Lung (tissue), 11 donors: ENCODE measurements at regions not wholly inside any gene's neighbourhood (a gene's known extent, or its start where the extent isn't known, plus 50 kb on each side); places are given as distances from the start of the nearest gene placed in this dataset.

Experiments
- ATAC-seq: fragments of 200-7000 bp; cut with Tn5 transposase; one replicate; pipeline ENCODE4 v1.9.1; 2020; ENCODE audit warnings: moderate number of reproducible peaks; ENCODE audit not compliant: insufficient read depth, low FRiP score
- DNase-seq, 3 donors: peaks; one replicate each; pipeline ENCODE4 v3.0.0-alpha.2; 2013 to 2017
- H3K27ac ChIP-seq, 2 donors: one replicate each; pipeline ENCODE4 v1.5.1; 2013; ENCODE audit warnings: mild to moderate bottlenecking in 2 of 2, moderate library complexity in 2 of 2, control low read depth in 1 of 2, inconsistent platforms in 1 of 2, low read depth in 1 of 2, low read length in 1 of 2
- H3K27me3 ChIP-seq, 3 donors: one replicate each; pipeline ENCODE4 v1.5.1; 2013; ENCODE audit warnings: low read length in 2 of 3; ENCODE audit not compliant: control insufficient read depth in 3 of 3, insufficient read depth in 3 of 3
- H3K36me3 ChIP-seq, 4 donors: one replicate each; pipeline ENCODE4 v1.5.1; 2013; ENCODE audit warnings: low read length in 4 of 4, mild to moderate bottlenecking in 1 of 4, moderate library complexity in 1 of 4; ENCODE audit not compliant: control insufficient read depth in 4 of 4, insufficient read depth in 4 of 4
- H3K4me1 ChIP-seq, 5 donors: one replicate each; pipeline ENCODE4 v1.5.1; 2013; ENCODE audit warnings: low read length in 5 of 5, mild to moderate bottlenecking in 2 of 5, moderate library complexity in 1 of 5; ENCODE audit not compliant: control insufficient read depth in 5 of 5, insufficient read depth in 5 of 5
- H3K4me3 ChIP-seq: one replicate; pipeline ENCODE4 v1.5.1; 2013; ENCODE audit warnings: mild to moderate bottlenecking, control low read depth, moderate library complexity
- H3K9ac ChIP-seq, 2 donors: one replicate each; pipeline ENCODE4 v1.5.1; 2013; ENCODE audit warnings: low read length in 2 of 2, control low read depth in 1 of 2; ENCODE audit not compliant: insufficient read depth in 1 of 2
- H3K9me3 ChIP-seq, 4 donors: one replicate each; pipeline ENCODE4 v1.5.1; 2013; ENCODE audit warnings: low read length in 3 of 4, mild to moderate bottlenecking in 1 of 4, moderate library complexity in 1 of 4; ENCODE audit not compliant: control insufficient read depth in 4 of 4, insufficient read depth in 3 of 4
- WGBS, 2 donors: extraction: QIAGEN DNeasy Blood & Tissue Kit; methylation state at CpG; one replicate each; pipeline ENCODE4 v1.1.7; 2013; 5-methylcytosine and 5-hydroxymethylcytosine counted together
- TF ChIP-seq, protein P1 (sequence below): IDR thresholded peaks from 2 replicates; pipeline ENCODE4 v1.5.1; 2012; ENCODE audit warnings: mild to moderate bottlenecking; ENCODE audit errors: control extremely low read depth, extremely low read depth
- donor health status: control.
- donor health status: control.
- donor health status: Bipolar disorder and iron deficiency.
- donor health status: healthy.
- donor health status: DM: yes; HTN: yes; CAD: no.

DNA sequence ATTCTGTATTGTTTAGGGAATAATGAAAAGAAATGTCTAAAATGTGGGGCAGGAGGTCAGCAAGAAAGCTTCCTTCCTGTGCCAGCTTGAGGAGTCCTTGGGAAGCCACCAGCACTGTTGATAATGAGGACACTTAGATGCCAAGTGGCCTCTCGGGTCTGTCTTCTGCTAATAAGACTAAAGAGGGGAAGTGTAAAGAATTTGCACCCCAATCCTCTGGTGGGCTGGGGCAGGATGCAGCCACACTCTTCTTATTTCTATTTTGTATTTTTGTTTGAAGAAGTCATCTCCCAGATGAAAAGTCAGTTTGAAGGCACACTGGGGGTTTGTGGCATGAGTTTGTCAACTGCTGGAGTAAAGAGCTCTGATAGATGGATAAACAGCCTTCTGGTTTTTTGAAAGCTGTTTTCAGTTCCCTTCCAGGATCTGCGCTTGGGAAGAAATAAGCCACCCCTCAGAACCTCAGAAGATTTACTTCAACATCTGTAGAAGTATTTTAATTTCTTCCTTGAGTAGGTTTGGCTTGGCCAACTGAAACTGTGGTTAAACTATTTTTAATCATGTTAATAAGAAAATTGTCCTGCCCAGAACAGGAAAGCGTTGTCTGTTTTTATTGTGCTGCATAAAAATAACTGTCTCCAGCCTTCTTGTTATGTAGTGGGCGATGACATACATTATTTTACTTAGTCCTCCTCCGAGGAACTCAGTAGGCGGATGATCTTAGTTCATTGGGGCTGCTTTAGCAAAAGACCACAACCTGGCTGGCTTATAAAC, 128.8 kb upstream of the GPR26 start:
- WGBS, 2 donors: 76 to 89% methylated on average over 6 of the region's 6 CpGs
- no peaks in the 10 kb centered on the region for H3K36me3 ChIP-seq
- TF ChIP-seq, protein P1, sequence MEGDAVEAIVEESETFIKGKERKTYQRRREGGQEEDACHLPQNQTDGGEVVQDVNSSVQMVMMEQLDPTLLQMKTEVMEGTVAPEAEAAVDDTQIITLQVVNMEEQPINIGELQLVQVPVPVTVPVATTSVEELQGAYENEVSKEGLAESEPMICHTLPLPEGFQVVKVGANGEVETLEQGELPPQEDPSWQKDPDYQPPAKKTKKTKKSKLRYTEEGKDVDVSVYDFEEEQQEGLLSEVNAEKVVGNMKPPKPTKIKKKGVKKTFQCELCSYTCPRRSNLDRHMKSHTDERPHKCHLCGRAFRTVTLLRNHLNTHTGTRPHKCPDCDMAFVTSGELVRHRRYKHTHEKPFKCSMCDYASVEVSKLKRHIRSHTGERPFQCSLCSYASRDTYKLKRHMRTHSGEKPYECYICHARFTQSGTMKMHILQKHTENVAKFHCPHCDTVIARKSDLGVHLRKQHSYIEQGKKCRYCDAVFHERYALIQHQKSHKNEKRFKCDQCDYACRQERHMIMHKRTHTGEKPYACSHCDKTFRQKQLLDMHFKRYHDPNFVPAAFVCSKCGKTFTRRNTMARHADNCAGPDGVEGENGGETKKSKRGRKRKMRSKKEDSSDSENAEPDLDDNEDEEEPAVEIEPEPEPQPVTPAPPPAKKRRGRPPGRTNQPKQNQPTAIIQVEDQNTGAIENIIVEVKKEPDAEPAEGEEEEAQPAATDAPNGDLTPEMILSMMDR: no peak
- no peak for DNase-seq
- ATAC-seq: no peak
- H3K4me3 ChIP-seq: no peak overlapping the region
- peaks cover 0 to 37% (median 15%) of the 10 kb centered on the region in 3 donors for H3K27me3 ChIP-seq
- H3K9ac ChIP-seq: no peak overlapping the region
- H3K4me1 ChIP-seq: no peaks in the 10 kb centered on the region
- peaks cover 0 to 2% (median 0%) of the 10 kb centered on the region in 4 donors for H3K9me3 ChIP-seq
- no peak overlapping the region for H3K27ac ChIP-seq

DNA sequence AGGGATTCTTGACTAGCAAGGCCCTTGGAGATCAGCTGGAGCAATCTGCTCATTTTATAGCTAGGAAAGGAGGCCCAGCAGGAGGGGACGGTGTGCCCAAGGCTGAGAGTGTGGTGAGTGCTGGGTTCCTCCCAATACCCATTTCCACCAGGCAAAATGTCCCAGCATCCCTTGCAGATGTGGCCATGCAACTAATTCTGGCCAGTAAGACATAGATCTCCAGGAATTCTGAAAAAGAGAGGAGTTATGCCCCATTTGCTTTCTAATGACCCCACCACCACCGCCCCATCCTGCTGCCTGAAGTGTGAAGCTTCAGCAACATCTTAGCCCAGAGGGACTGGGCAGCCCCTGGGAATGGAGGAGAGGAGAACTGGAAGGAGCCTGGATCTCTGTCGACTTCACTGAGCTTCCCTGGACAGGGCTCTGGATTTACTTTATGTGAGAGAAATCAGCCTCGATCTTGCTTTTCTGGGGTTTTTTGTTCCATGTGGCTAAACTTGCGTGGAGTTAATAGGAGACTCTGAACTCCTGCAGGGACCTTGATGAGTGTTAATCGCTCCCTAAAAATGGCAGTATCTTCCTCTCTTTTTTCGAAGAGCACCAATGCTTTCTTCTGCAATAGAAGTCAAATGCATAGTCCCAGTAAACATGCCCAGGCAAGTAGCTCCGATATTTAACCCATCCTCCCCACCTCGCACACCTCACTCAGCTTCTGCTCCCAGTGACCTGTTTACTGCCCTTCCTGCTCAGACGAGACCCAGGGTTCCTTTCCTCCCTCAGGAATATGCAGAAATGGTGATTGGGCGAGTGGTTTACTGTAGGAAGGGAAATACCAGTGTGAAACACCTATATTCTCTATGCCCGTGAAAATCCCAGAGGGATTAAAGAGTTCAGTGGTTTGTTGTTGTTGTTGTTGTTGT, 127.5 kb upstream of the GPR26 start:
- Histone ChIP-seq H3K4me3 (no peak overlapping the region), H3K27ac (no peak overlapping the region), H3K4me1 (no peaks in the 10 kb centered on the region), H3K9me3 (peaks cover 0 to 2% (median 0%) of the 10 kb centered on the region in 4 donors), H3K9ac (no peak overlapping the region), H3K36me3 (no peaks in the 10 kb centered on the region), H3K27me3 (peaks cover 0 to 37% (median 13%) of the 10 kb centered on the region in 3 donors)
- DNase-seq (no peak), ATAC-seq (no peak)
- WGBS, 2 donors: 56 to 60% methylated on average over 12 of the region's 12 CpGs
- TF ChIP-seq, protein P1: no peak

DNA sequence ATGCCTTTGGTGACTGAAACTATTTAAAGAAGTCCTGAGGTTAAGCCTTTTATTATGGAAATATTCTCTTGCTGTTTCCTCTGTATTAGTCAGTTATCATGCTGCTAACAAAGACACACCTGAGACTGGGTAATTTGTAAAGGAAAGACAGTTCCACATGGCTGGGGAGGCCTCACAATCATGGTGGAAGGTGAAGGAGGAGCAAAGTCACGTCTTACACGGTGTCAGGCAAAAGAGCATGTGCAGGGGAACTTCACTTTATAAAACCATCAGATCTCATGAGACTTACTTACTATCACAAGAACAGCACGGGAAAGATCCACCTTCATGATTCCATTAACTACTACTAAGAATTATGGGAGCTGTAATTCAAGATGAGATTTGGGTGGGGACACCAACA, 121.2 kb upstream of the GPR26 start:
- DNase-seq (no peak), ATAC-seq (no peak)
- H3K4me1 ChIP-seq: no peaks in the 10 kb centered on the region
- 83 to 87% methylated on average over 3 of the region's 3 CpGs for WGBS, 2 donors
- no peaks in the 10 kb centered on the region for H3K9me3 ChIP-seq
- H3K4me3 ChIP-seq: no peak overlapping the region
- TF ChIP-seq, protein P1: no peak
- H3K36me3 ChIP-seq: no peaks in the 10 kb centered on the region
- no peak overlapping the region for H3K9ac ChIP-seq
- H3K27me3 ChIP-seq: peaks cover 0 to 21% (median 12%) of the 10 kb centered on the region in 3 donors
- no peak overlapping the region for H3K27ac ChIP-seq
